ENCODE measurements at regions not wholly inside any gene's neighbourhood (a gene's known extent, or its start where the extent isn't known, plus 50 kb on each side); places are given as distances from the start of the nearest gene placed in this dataset.

DNA sequence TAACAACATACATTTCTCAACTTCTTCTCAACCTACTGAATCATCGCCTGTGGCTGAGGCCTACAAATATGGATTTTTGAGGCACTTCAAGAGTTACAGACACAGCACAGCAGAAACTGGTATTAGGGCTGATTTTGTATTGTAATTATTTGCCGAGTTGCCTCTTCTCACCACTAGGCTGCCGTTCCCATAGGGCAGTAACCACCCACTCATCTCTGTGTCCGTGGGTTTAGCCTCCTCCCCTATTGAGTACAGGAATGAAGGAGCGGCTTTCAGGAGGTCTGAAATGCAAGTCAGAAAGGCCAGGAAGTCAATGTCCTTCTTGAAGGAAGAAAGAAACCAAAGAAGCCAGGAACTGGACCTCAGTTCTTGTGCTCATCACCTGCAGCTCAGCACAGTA is 220.8 kb downstream of the MTHFS start:
- TF ChIP-seq MYBL2 (CRISPR knock-in tag; IDR thresholded peaks at IDR 0.05) (no peak), ZNF219 (CRISPR knock-in tag; IDR thresholded peaks at IDR 0.05; ENCODE audit: borderline replicate concordance) (no peak), NFYB (CRISPR knock-in tag; conservative IDR thresholded peaks at IDR 0.05; ENCODE audit: low read depth) (no peak)
- TF ChIP-seq, protein P1, sequence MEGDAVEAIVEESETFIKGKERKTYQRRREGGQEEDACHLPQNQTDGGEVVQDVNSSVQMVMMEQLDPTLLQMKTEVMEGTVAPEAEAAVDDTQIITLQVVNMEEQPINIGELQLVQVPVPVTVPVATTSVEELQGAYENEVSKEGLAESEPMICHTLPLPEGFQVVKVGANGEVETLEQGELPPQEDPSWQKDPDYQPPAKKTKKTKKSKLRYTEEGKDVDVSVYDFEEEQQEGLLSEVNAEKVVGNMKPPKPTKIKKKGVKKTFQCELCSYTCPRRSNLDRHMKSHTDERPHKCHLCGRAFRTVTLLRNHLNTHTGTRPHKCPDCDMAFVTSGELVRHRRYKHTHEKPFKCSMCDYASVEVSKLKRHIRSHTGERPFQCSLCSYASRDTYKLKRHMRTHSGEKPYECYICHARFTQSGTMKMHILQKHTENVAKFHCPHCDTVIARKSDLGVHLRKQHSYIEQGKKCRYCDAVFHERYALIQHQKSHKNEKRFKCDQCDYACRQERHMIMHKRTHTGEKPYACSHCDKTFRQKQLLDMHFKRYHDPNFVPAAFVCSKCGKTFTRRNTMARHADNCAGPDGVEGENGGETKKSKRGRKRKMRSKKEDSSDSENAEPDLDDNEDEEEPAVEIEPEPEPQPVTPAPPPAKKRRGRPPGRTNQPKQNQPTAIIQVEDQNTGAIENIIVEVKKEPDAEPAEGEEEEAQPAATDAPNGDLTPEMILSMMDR (IDR thresholded peaks at IDR 0.05): no peak
- TF ChIP-seq, protein P2, sequence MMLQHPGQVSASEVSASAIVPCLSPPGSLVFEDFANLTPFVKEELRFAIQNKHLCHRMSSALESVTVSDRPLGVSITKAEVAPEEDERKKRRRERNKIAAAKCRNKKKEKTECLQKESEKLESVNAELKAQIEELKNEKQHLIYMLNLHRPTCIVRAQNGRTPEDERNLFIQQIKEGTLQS (CRISPR knock-in tag; conservative IDR thresholded peaks at IDR 0.05): no peak
- TF ChIP-seq, protein P3, sequence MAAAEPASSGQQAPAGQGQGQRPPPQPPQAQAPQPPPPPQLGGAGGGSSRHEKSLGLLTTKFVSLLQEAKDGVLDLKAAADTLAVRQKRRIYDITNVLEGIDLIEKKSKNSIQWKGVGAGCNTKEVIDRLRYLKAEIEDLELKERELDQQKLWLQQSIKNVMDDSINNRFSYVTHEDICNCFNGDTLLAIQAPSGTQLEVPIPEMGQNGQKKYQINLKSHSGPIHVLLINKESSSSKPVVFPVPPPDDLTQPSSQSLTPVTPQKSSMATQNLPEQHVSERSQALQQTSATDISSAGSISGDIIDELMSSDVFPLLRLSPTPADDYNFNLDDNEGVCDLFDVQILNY (CRISPR knock-in tag; IDR thresholded peaks at IDR 0.05): no peak

Measured in WTC11 (cell line).